Keratinocyte (primary cell): ENCODE measurements at regions not wholly inside any gene's neighbourhood (a gene's known extent, or its start where the extent isn't known, plus 50 kb on each side); places are given as distances from the start of the nearest gene placed in this dataset.
"Not testable (repeated sequence)": the region's sequence is repeated elsewhere in the genome, so short reads cannot be mapped to it uniquely, and the experiment has no call there.

ENCODE experiments used
- DNase-seq: peaks from one replicate; pipeline ENCODE4 v3.0.0-alpha.2; 2011; ENCODE audit warnings: low read depth, missing footprints, low spot score
- FAIRE-seq: peaks from 2 replicates; lab custom pipeline; 2011; peaks lifted over from hg19 to GRCh38; lab: Jason Lieb, UNC
- H2AFZ ChIP-seq: 2 replicates; pipeline ENCODE4 v1.6.0; 2012; ENCODE audit warnings: low read length, control low read depth, inconsistent platforms; ENCODE audit not compliant: control insufficient read depth
- H3K27ac ChIP-seq: 2 replicates; pipeline ENCODE4 v1.5.1; 2011; ENCODE audit warnings: low read length; ENCODE audit not compliant: control insufficient read depth, insufficient read depth
- H3K27me3 ChIP-seq: 3 replicates; pipeline ENCODE4 v1.6.0; 2011; ENCODE audit warnings: low read length; ENCODE audit not compliant: control insufficient read depth, insufficient read depth; ENCODE audit errors: extremely low read depth
- H3K36me3 ChIP-seq, 2 experiments: 2 replicates in 1 of 2; 3 replicates in 1 of 2; pipeline ENCODE4 v1.5.1; 2011; ENCODE audit warnings: low read length in 2 of 2, mild to moderate bottlenecking in 1 of 2; ENCODE audit not compliant: control insufficient read depth in 2 of 2, insufficient read depth in 2 of 2; ENCODE audit errors: extremely low read depth in 1 of 2
- H3K4me1 ChIP-seq: 3 replicates; pipeline ENCODE4 v1.5.1; 2011; ENCODE audit warnings: low read length; ENCODE audit not compliant: control insufficient read depth, insufficient read depth; ENCODE audit errors: extremely low read depth
- H3K4me2 ChIP-seq: 3 replicates; pipeline ENCODE4 v1.6.0; 2011; ENCODE audit warnings: low read depth, low read length; ENCODE audit not compliant: control insufficient read depth, insufficient read depth; ENCODE audit errors: extremely low read depth
- H3K4me3 ChIP-seq, 3 experiments: fragments of 200-600 bp in 1 of 3; sonication (generic) in 1 of 3; 2 replicates in 2 of 3; 3 replicates in 1 of 3; pipeline ENCODE4 v1.5.1; 2011 to 2016; ENCODE audit warnings: low read length in 3 of 3, mild to moderate bottlenecking in 3 of 3, control low read depth in 2 of 3, inconsistent platforms in 1 of 3, low read depth in 1 of 3, mixed read lengths in 1 of 3, mixed run types in 1 of 3, moderate library complexity in 1 of 3; ENCODE audit not compliant: control insufficient read depth in 2 of 3, insufficient read depth in 2 of 3; ENCODE audit errors: extremely low read depth in 1 of 3
- H3K79me2 ChIP-seq: 2 replicates; pipeline ENCODE4 v1.6.0; 2012; ENCODE audit warnings: low read length; ENCODE audit not compliant: control insufficient read depth, insufficient read depth
- H3K9ac ChIP-seq: 3 replicates; pipeline ENCODE4 v1.6.0; 2011; ENCODE audit warnings: low read length; ENCODE audit not compliant: control insufficient read depth, insufficient read depth; ENCODE audit errors: extremely low read depth
- H3K9me1 ChIP-seq: 3 replicates; pipeline ENCODE4 v1.6.0; 2011; ENCODE audit warnings: low read length; ENCODE audit not compliant: control insufficient read depth, insufficient read depth; ENCODE audit errors: extremely low read depth
- H3K9me3 ChIP-seq: 2 replicates; pipeline ENCODE4 v1.5.1; 2012; ENCODE audit warnings: low read depth, low read length; ENCODE audit not compliant: control insufficient read depth
- H4K20me1 ChIP-seq: 3 replicates; pipeline ENCODE4 v1.6.0; 2011; ENCODE audit warnings: low read length; ENCODE audit not compliant: control insufficient read depth, insufficient read depth; ENCODE audit errors: extremely low read depth
- CTCF ChIP-seq, 3 experiments: IDR thresholded peaks in 1 of 3; conservative IDR thresholded peaks in 1 of 3; optimal IDR thresholded peaks in 1 of 3; 2 replicates in 2 of 3; 3 replicates in 1 of 3; pipeline versions ENCODE3 to v1.5.1; 2011; ENCODE audit warnings: low read length in 3 of 3, mild to moderate bottlenecking in 3 of 3, moderate library complexity in 2 of 3, control low read depth in 1 of 3, inconsistent platforms in 1 of 3; ENCODE audit not compliant: insufficient read depth in 2 of 3; ENCODE audit errors: extremely low read depth in 1 of 3
- EZH2 ChIP-seq: IDR thresholded peaks from one replicate; pipeline ENCODE4 v1.6.1; 2012; ENCODE audit warnings: inconsistent platforms, mild to moderate bottlenecking, low read length, moderate library complexity
- dilution Hi-C: fragments of 300-500 bp; cut with MboI; formaldehyde crosslinking; loops from one replicate; pipeline ENCODE4 v1.7.0; 2020; ENCODE audit warnings: low sequenced_read_pairs; ENCODE audit not compliant: extremely low pct_ligation_motif_present

- Histone ChIP-seq H3K27me3 (no peaks in the 10 kb centered on the region), H3K9me3 (no peaks in the 10 kb centered on the region), H3K4me2 (no peak overlapping the region), H3K27ac (no peak overlapping the region), H3K36me3 (no peaks in the 10 kb centered on the region), H3K4me3 (no peak overlapping the region), H3K9ac (no peak overlapping the region), H3K4me1 (no peaks in the 10 kb centered on the region), H2AFZ (no peak overlapping the region), H3K9me1 (no peaks in the 10 kb centered on the region), H4K20me1 (no peaks in the 10 kb centered on the region), H3K79me2 (no peaks in the 10 kb centered on the region)
- FAIRE-seq: no peak
- dilution Hi-C loops: no loop called here
- no peak for TF ChIP-seq EZH2
- TF ChIP-seq CTCF (optimal IDR thresholded peaks at IDR 0.05 in 1 of 3, IDR thresholded peaks at IDR 0.05 in 1 of 3, conservative IDR thresholded peaks at IDR 0.05 in 1 of 3; ENCODE audit: extremely low read depth in 1 of 3, insufficient read depth in 2 of 3, low read length in 3 of 3): no peak
- DNase-seq: no peak
These were observed 535.3 kb upstream of the HS3ST5 start for GRCh38 chr6:114878091-114878490.

GRCh38 chr6:114874410-114874809 lies 531.6 kb upstream of the HS3ST5 start:
- no peak for FAIRE-seq
- dilution Hi-C loops: no loop called here
- no peaks in the 10 kb centered on the region for H3K4me1 ChIP-seq
- no peaks in the 10 kb centered on the region for H3K36me3 ChIP-seq
- no peaks in the 10 kb centered on the region for H3K79me2 ChIP-seq
- no peak overlapping the region for H2AFZ ChIP-seq
- H4K20me1 ChIP-seq: no peaks in the 10 kb centered on the region
- no peaks in the 10 kb centered on the region for H3K9me3 ChIP-seq
- H3K27ac ChIP-seq: no peak overlapping the region
- H3K4me2 ChIP-seq: no peak overlapping the region
- no peak overlapping the region for H3K4me3 ChIP-seq
- TF ChIP-seq EZH2 (no peak), CTCF (optimal IDR thresholded peaks at IDR 0.05 in 1 of 3, IDR thresholded peaks at IDR 0.05 in 1 of 3, conservative IDR thresholded peaks at IDR 0.05 in 1 of 3; ENCODE audit: extremely low read depth in 1 of 3, insufficient read depth in 2 of 3, low read length in 3 of 3) (no peak)
- H3K9ac ChIP-seq: no peak overlapping the region
- H3K27me3 ChIP-seq: no peaks in the 10 kb centered on the region
- H3K9me1 ChIP-seq: no peaks in the 10 kb centered on the region
- DNase-seq: no peak

- H3K4me2 ChIP-seq, H3K9me1 ChIP-seq, H3K79me2 ChIP-seq, FAIRE-seq, dilution Hi-C loops, H3K27ac ChIP-seq, H4K20me1 ChIP-seq, H3K27me3 ChIP-seq, H3K9ac ChIP-seq, H2AFZ ChIP-seq, H3K4me3 ChIP-seq, H3K4me1 ChIP-seq, H3K36me3 ChIP-seq, DNase-seq, H3K9me3 ChIP-seq: not testable (repeated sequence)
These were observed 522.7 kb upstream of the HS3ST5 start for GRCh38 chr6:114865506-114865905.
